ENCODE measurements at regions not wholly inside any gene's neighbourhood (a gene's known extent, or its start where the extent isn't known, plus 50 kb on each side); places are given as distances from the start of the nearest gene placed in this dataset.

- H2BK120ac ChIP-seq (replicated peaks; ENCODE audit: low read depth, low read length), result no peak overlapping the region
- no peak overlapping the region for H3K27ac ChIP-seq (ENCODE audit: low read depth, low read length)
- H2BK20ac ChIP-seq (ENCODE audit: low read length), result no peak overlapping the region
- H4K8ac ChIP-seq (ENCODE audit: extremely low read depth, insufficient read depth, low read length), result no peak overlapping the region
- no peak overlapping the region for H2AK5ac ChIP-seq (ENCODE audit: low read depth, low read length)
- no peak overlapping the region for H2BK5ac ChIP-seq (ENCODE audit: low read depth, low read length)
- no peak overlapping the region; the same call in 1 of the 2 replicates for H2AFZ ChIP-seq (ENCODE audit: low read length)
- no peak overlapping the region for H3K56ac ChIP-seq (replicated peaks; ENCODE audit: insufficient read length, low read depth, low read length)
- no peaks in the 10 kb centered on the region for H3K9me3 ChIP-seq (ENCODE audit: insufficient read depth in 2 of 2, low read depth in 1 of 2, low read length in 1 of 2)
- no peaks in the 10 kb centered on the region for H3K79me2 ChIP-seq (ENCODE audit: control insufficient read depth in 1 of 2, insufficient read depth in 2 of 2, low read length in 2 of 2)
- no peak overlapping the region for H3K4me2 ChIP-seq (ENCODE audit: insufficient read depth in 1 of 2, low read depth in 2 of 2, low read length in 2 of 2)
- no peak overlapping the region for H3K9ac ChIP-seq (replicated peaks in 1 of 4; ENCODE audit: extremely low read depth in 1 of 4, low read depth in 3 of 4, low read length in 3 of 4)
- TF ChIP-seq CEBPB (IDR thresholded peaks at IDR 0.05; ENCODE audit: low read depth, low read length), result no peak
- no peaks in the 10 kb centered on the region for H3K79me1 ChIP-seq (ENCODE audit: low read depth, low read length)
- no peak overlapping the region for H4K91ac ChIP-seq (replicated peaks; ENCODE audit: insufficient read length, low read length)
- H3K18ac ChIP-seq (ENCODE audit: extremely low read depth, low read length), result no peak overlapping the region
- H3K4me3 ChIP-seq (ENCODE audit: extremely low read depth in 1 of 4, insufficient read depth in 2 of 4, low read depth in 3 of 4, low read length in 4 of 4), result no peak overlapping the region
- H3K4ac ChIP-seq (replicated peaks; ENCODE audit: insufficient read length, low read depth, low read length), result no peak overlapping the region
- DNase-seq (ENCODE audit: low read depth in 1 of 2, low spot score in 2 of 2), result no peak
- H3K27me3 ChIP-seq (replicated peaks in 1 of 4; ENCODE audit: control insufficient read depth in 3 of 4, extremely low read depth in 1 of 4, insufficient read depth in 3 of 4, low read length in 3 of 4), result peaks cover 0 to 1% (median 0%) of the 10 kb centered on the region in 4 experiments; a peak in 1 of 7 replicates
- H4K20me1 ChIP-seq (replicated peaks in 1 of 2; ENCODE audit: control insufficient read depth in 1 of 2, insufficient read depth in 2 of 2, low read length in 2 of 2), result no peaks in the 10 kb centered on the region
- CTCF ChIA-PET (ENCODE audit: partially characterized antibody), result interaction anchor here (0.8 kb wide), 1 partner anchor 50 kb away, joined by 3 read pairs; no protein-coding TSS in a partner anchor
- 95% methylated on average over 4 of the region's 4 CpGs; no CpG with 5 or more reads in 1 of the 2 experiments for WGBS, 2 experiments (ENCODE audit: extremely low coverage in 1 of 2, insufficient coverage in 1 of 2, insufficient read length in 1 of 2, insufficient replicate concordance in 2 of 2, low coverage in 1 of 2, low lambda C conversion rate in 2 of 2, missing lambda C conversion rate in 1 of 2)
- no peak for FAIRE-seq
- no peak overlapping the region for H4K5ac ChIP-seq (ENCODE audit: insufficient read length, low read depth, low read length)
- H3K14ac ChIP-seq (ENCODE audit: insufficient read length), result no peak overlapping the region
- no peak overlapping the region for H2BK12ac ChIP-seq (ENCODE audit: low read depth, low read length)
- H3K36me3 ChIP-seq (ENCODE audit: control insufficient read depth in 2 of 4, insufficient read depth in 4 of 4, low read length in 3 of 4), result no peaks in the 10 kb centered on the region
- no peak overlapping the region for H2BK15ac ChIP-seq (ENCODE audit: low read length)
- POLR2A ChIA-PET (ENCODE audit: partially characterized antibody), result no interaction called here
- no peaks in the 10 kb centered on the region; the same call in 1 of the 2 replicates for H3K23me2 ChIP-seq (ENCODE audit: low read depth, low read length)
- no peak overlapping the region for H3K23ac ChIP-seq (ENCODE audit: insufficient read length)
- no peaks in the 10 kb centered on the region for H3K4me1 ChIP-seq (replicated peaks in 1 of 4; ENCODE audit: control insufficient read depth in 3 of 4, insufficient read depth in 4 of 4, low read length in 3 of 4)
Observed at GRCh38 chr14:29126361-29126760, 359.8 kb downstream of the FOXG1 start.
